GM12878 (cell line): ENCODE measurements at regions not wholly inside any gene's neighbourhood (a gene's known extent, or its start where the extent isn't known, plus 50 kb on each side); places are given as distances from the start of the nearest gene placed in this dataset.

ENCODE experiments used
- ATAC-seq: fragments of 200-7000 bp; cut with Tn5 transposase; 3 replicates; pipeline ENCODE4 v1.9.1; 2020; ENCODE audit warnings: mild to moderate bottlenecking, moderate library complexity
- BruUV-seq: library from RNA; stranded (reverse); fragments of 400-500 nt; replicated peaks from 2 replicates; lab custom pipeline; 2021; lab: Mats Ljungman, UMichigan
- CTCF ChIA-PET: fragments of 300-600 bp; sonication (Branson Sonifier 250); formaldehyde crosslinking; extraction: SDS; loops from one replicate; lab custom pipeline; 2021; ENCODE audit warnings: inconsistent platforms; lab: Yijun Ruan, JAX
- POLR2A ChIA-PET: fragments of 350-600 bp; formaldehyde crosslinking; extraction: SDS; loops from one replicate; lab custom pipeline; 2021; ENCODE audit warnings: inconsistent platforms; lab: Charles Lee
- RAD21 ChIA-PET: fragments of 300-600 bp; sonication (Branson Sonifier 250); formaldehyde crosslinking; loops from one replicate; lab custom pipeline; 2023; ENCODE audit warnings: antibody characterized with exemption; ENCODE audit not compliant: unreplicated experiment; lab: Charles Lee
- SMC1A ChIA-PET: fragments of 300-600 bp; sonication (Branson Sonifier 250); formaldehyde crosslinking; loops from one replicate; lab custom pipeline; 2023; ENCODE audit not compliant: unreplicated experiment, uncharacterized antibody; lab: Charles Lee
- DNase-seq: peaks from one replicate; pipeline ENCODE4 v3.0.0-alpha.2; 2011; ENCODE audit warnings: low read depth, low spot score
- FAIRE-seq: peaks from 3 replicates; lab custom pipeline; 2011; peaks lifted over from hg19 to GRCh38; lab: Jason Lieb, UNC
- H2AFZ ChIP-seq: 2 replicates; pipeline ENCODE4 v1.6.0; 2011; ENCODE audit warnings: low read depth, low read length, control low read depth; ENCODE audit not compliant: control insufficient read depth
- H3K27ac ChIP-seq: 2 replicates; pipeline ENCODE4 v1.5.1; 2011; ENCODE audit warnings: control low read depth; ENCODE audit not compliant: control insufficient read depth, insufficient read depth
- H3K27me3 ChIP-seq, 2 experiments: replicated peaks in 1 of 2; 2 replicates each; pipeline versions ENCODE4 v1.6.0 to v1.6.1; 2011; ENCODE audit warnings: low read length in 1 of 2; ENCODE audit not compliant: control insufficient read depth in 2 of 2, insufficient read depth in 2 of 2
- H3K36me3 ChIP-seq, 2 experiments: 2 replicates each; pipeline ENCODE4 v1.5.1; 2011; ENCODE audit warnings: low read length in 1 of 2; ENCODE audit not compliant: control insufficient read depth in 2 of 2, insufficient read depth in 2 of 2
- H3K4me1 ChIP-seq: 2 replicates; pipeline ENCODE4 v1.6.1; 2011; ENCODE audit warnings: mild to moderate bottlenecking, low read length, moderate library complexity, mixed read lengths; ENCODE audit not compliant: control insufficient read depth, insufficient read depth
- H3K4me2 ChIP-seq: 2 replicates; pipeline ENCODE4 v1.6.0; 2011; ENCODE audit warnings: control low read depth; ENCODE audit not compliant: control insufficient read depth, insufficient read depth
- H3K4me3 ChIP-seq: fragments of 200-600 bp; sonication (generic); 2 replicates; pipeline ENCODE4 v1.5.1; 2016
- H3K79me2 ChIP-seq: 2 replicates; pipeline ENCODE4 v1.6.0; 2011; ENCODE audit warnings: low read length; ENCODE audit not compliant: control insufficient read depth, insufficient read depth
- H3K9ac ChIP-seq: 2 replicates; pipeline ENCODE4 v1.8.0; 2011; ENCODE audit warnings: low read length, control low read depth, mixed read lengths; ENCODE audit not compliant: control insufficient read depth, insufficient read depth
- H3K9me3 ChIP-seq: replicated peaks from 3 replicates; pipeline ENCODE4 v1.5.1; 2011; ENCODE audit warnings: mild to moderate bottlenecking, low read length; ENCODE audit not compliant: control insufficient read depth, insufficient read depth
- H4K20me1 ChIP-seq: 2 replicates; pipeline ENCODE4 v1.6.0; 2011; ENCODE audit not compliant: control insufficient read depth, insufficient read depth
- ATF7 ChIP-seq: fragments of 450-650 bp; IDR thresholded peaks from 2 replicates; pipeline ENCODE4 v1.6.1; 2016; ENCODE audit warnings: low read depth, mild to moderate bottlenecking
- BCL11A ChIP-seq: IDR thresholded peaks from 2 replicates; pipeline ENCODE4 v1.6.1; 2011; ENCODE audit warnings: low read depth, low read length
- BMI1 ChIP-seq: fragments of 450-650 bp; IDR thresholded peaks from 2 replicates; pipeline ENCODE4 v1.6.1; 2016; ENCODE audit warnings: mild to moderate bottlenecking, moderate library complexity, borderline replicate concordance
- CBFB ChIP-seq: IDR thresholded peaks from 2 replicates; pipeline ENCODE4 v1.6.1; 2016; ENCODE audit warnings: antibody characterized with exemption, low read depth
- CHD1 ChIP-seq: IDR thresholded peaks from 2 replicates; pipeline ENCODE4 v1.6.1; 2012; ENCODE audit warnings: low read depth, low read length, improper control_type of control experiment
- CHD2 ChIP-seq: IDR thresholded peaks from 2 replicates; pipeline ENCODE4 v1.6.1; 2011; ENCODE audit warnings: low read depth, low read length, improper control_type of control experiment, borderline replicate concordance
- E4F1 ChIP-seq: fragments of 450-650 bp; IDR thresholded peaks from 2 replicates; pipeline ENCODE4 v1.6.1; 2018; ENCODE audit warnings: borderline replicate concordance, mild to moderate bottlenecking; ENCODE audit not compliant: partially characterized antibody
- EGR1 ChIP-seq, 2 experiments: IDR thresholded peaks; 1 replicate in 1 of 2; 2 replicates in 1 of 2; pipeline ENCODE4 v1.6.1; 2011 to 2012; ENCODE audit warnings: low read depth in 2 of 2, low read length in 2 of 2, borderline replicate concordance in 1 of 2, mild to moderate bottlenecking in 1 of 2, moderate library complexity in 1 of 2
- FOS ChIP-seq: IDR thresholded peaks from 3 replicates; pipeline ENCODE4 v1.6.1; 2011; ENCODE audit warnings: borderline replicate concordance; ENCODE audit not compliant: insufficient read length; ENCODE audit errors: extremely low read depth
- FOXK2 ChIP-seq: fragments of 450-650 bp; IDR thresholded peaks from 2 replicates; pipeline ENCODE4 v1.6.1; 2017; ENCODE audit warnings: mild to moderate bottlenecking, moderate library complexity
- NFYA ChIP-seq: IDR thresholded peaks from 2 replicates; pipeline ENCODE4 v1.6.1; 2011; ENCODE audit warnings: low read depth, mild to moderate bottlenecking, low read length, improper control_type of control experiment, borderline replicate concordance
- NR2C2 ChIP-seq: IDR thresholded peaks from 2 replicates; pipeline ENCODE4 v1.6.1; 2011; ENCODE audit warnings: borderline replicate concordance, low read depth; ENCODE audit not compliant: control insufficient read depth, insufficient read length
- POU2F2 ChIP-seq: IDR thresholded peaks from 3 replicates; pipeline ENCODE4 v1.6.1; 2011; ENCODE audit warnings: low read depth, mild to moderate bottlenecking, low read length, borderline replicate concordance
- RAD21 ChIP-seq: IDR thresholded peaks from 2 replicates; pipeline ENCODE4 v1.6.1; 2011; ENCODE audit warnings: mild to moderate bottlenecking, low read depth, low read length, moderate library complexity; ENCODE audit not compliant: insufficient read depth
- RB1 ChIP-seq: fragments of 450-650 bp; formaldehyde crosslinking; IDR thresholded peaks from 2 replicates; pipeline ENCODE4 v1.6.1; 2017; ENCODE audit warnings: mild to moderate bottlenecking, borderline replicate concordance
- RCOR1 ChIP-seq: conservative IDR thresholded peaks from 2 replicates; pipeline ENCODE4 v1.6.1; 2012; ENCODE audit warnings: low read depth, low read length, improper control_type of control experiment
- SMAD1 ChIP-seq: fragments of 450-650 bp; IDR thresholded peaks from 2 replicates; pipeline ENCODE4 v1.6.1; 2018; ENCODE audit warnings: mild to moderate bottlenecking, low read depth; ENCODE audit not compliant: partially characterized antibody
- SREBF2 ChIP-seq: IDR thresholded peaks from 2 replicates; pipeline ENCODE4 v1.6.1; 2012; ENCODE audit warnings: mild to moderate bottlenecking, low read length
- TCF12 ChIP-seq: IDR thresholded peaks from 2 replicates; pipeline ENCODE4 v1.6.1; 2011; ENCODE audit warnings: low read depth, mild to moderate bottlenecking, low read length
- USF1 ChIP-seq: IDR thresholded peaks from 2 replicates; pipeline ENCODE4 v1.6.1; 2011; ENCODE audit warnings: borderline replicate concordance, low read depth, mild to moderate bottlenecking, moderate library complexity, mixed read lengths, low read length; ENCODE audit not compliant: insufficient read depth; ENCODE audit errors: extremely low read length
- WGBS: methylation state at CpG from one replicate; pipeline ENCODE4 v1.1.6; 2016; ENCODE audit warnings: low lambda C conversion rate; ENCODE audit not compliant: insufficient replicate concordance, insufficient coverage; ENCODE audit errors: missing lambda C conversion rate; 5-methylcytosine and 5-hydroxymethylcytosine counted together
- in situ Hi-C: fragments of 300-500 bp; cut with MboI; formaldehyde crosslinking; loops from 9 replicates; pipeline ENCODE4 v1.14.3; 2018; ENCODE audit warnings: mixed read lengths
- intact Hi-C: fragments of 100-400 bp; cut with micrococcal nuclease; formaldehyde crosslinking; loops from one replicate; pipeline ENCODE4 v1.14.2; 2022; ENCODE audit not compliant: unreplicated experiment

- TF ChIP-seq CHD1 (no peak), CBFB (no peak), SREBF2 (no peak), E4F1 (no peak), FOXK2 (no peak), POU2F2 (no peak), SMAD1 (no peak), FOS (no peak), NFYA (no peak), TCF12 (no peak)
- TF ChIP-seq, all 136 proteins: peak for 0
Measured at GRCh38 chr20:60558486-60558885, 600.3 kb downstream of the CDH26 start (continued).

- Histone ChIP-seq H2AFZ (no peak overlapping the region), H3K27ac (no peak overlapping the region), H3K9me3 (no peaks in the 10 kb centered on the region; the same call in 2 of the 3 replicates), H3K4me3 (no peak overlapping the region), H3K4me2 (no peak overlapping the region), H3K27me3 (no peaks in the 10 kb centered on the region), H3K79me2 (no peaks in the 10 kb centered on the region), H3K9ac (no peak overlapping the region), H4K20me1 (no peaks in the 10 kb centered on the region), H3K4me1 (no peaks in the 10 kb centered on the region), H3K36me3 (no peaks in the 10 kb centered on the region)
- TF ChIP-seq EGR1 (IDR thresholded peaks at IDR 0.05; ENCODE audit: borderline replicate concordance in 1 of 2, low read depth in 2 of 2, low read length in 2 of 2): no peak
- TF ChIP-seq NR2C2: no peak
- no peak for TF ChIP-seq ATF7
- no peak for TF ChIP-seq RAD21
- no peak for TF ChIP-seq RB1
- no peak for TF ChIP-seq RCOR1
- TF ChIP-seq CHD2: no peak
- no peak for TF ChIP-seq BCL11A
- TF ChIP-seq USF1: no peak
- no peak for TF ChIP-seq BMI1
- intact Hi-C loops: no loop called here
- no TSS peak for BruUV-seq
- in situ Hi-C loops: no loop called here
- ATAC-seq: no peak
- no peak for DNase-seq
- ChIA-PET RAD21 (no interaction called here), POLR2A (no interaction called here), CTCF (no interaction called here), SMC1A (no interaction called here)
- 11% methylated on average over 6 of the region's 7 CpGs for WGBS
- FAIRE-seq: no peak
Measured at GRCh38 chr20:60559462-60559861, 601.2 kb downstream of the CDH26 start.
